NT2/D1 (cell line): ENCODE measurements at regions not wholly inside any gene's neighbourhood (a gene's known extent, or its start where the extent isn't known, plus 50 kb on each side); places are given as distances from the start of the nearest gene placed in this dataset.
"Not testable (repeated sequence)": the region's sequence is repeated elsewhere in the genome, so short reads cannot be mapped to it uniquely, and the experiment has no call there.

Experiments used
- DNase-seq: peaks from one replicate; pipeline ENCODE4 v3.0.0-alpha.2; 2011; ENCODE audit warnings: low read depth, low spot score
- H3K27me3 ChIP-seq: 2 replicates; pipeline ENCODE4 v1.6.0; 2011; ENCODE audit warnings: mild to moderate bottlenecking; ENCODE audit not compliant: insufficient read length, insufficient read depth
- H3K36me3 ChIP-seq: 2 replicates; pipeline ENCODE4 v1.6.1; 2011; ENCODE audit warnings: mild to moderate bottlenecking, low read length, mixed read lengths; ENCODE audit not compliant: insufficient read depth, insufficient read length
- H3K4me1 ChIP-seq: 2 replicates; pipeline ENCODE4 v1.5.1; 2011; ENCODE audit not compliant: insufficient read depth, insufficient read length
- H3K4me3 ChIP-seq: 2 replicates; pipeline ENCODE4 v1.5.1; 2011; ENCODE audit warnings: low read depth; ENCODE audit not compliant: insufficient read length
- H3K9ac ChIP-seq: 2 replicates; pipeline ENCODE4 v1.6.0; 2011; ENCODE audit warnings: low read depth; ENCODE audit not compliant: insufficient read length
- H3K9me3 ChIP-seq: 2 replicates; pipeline ENCODE4 v1.5.1; 2011; ENCODE audit warnings: mild to moderate bottlenecking, low read length; ENCODE audit not compliant: insufficient read depth
- SUZ12 ChIP-seq: IDR thresholded peaks from 2 replicates; pipeline ENCODE4 v1.6.1; 2011; ENCODE audit not compliant: insufficient read length, insufficient read depth; ENCODE audit errors: extremely low read depth
- YY1 ChIP-seq: IDR thresholded peaks from 2 replicates; pipeline ENCODE4 v1.6.1; 2011; ENCODE audit not compliant: insufficient read length, insufficient read depth
- ZNF274 ChIP-seq: IDR thresholded peaks from 2 replicates; pipeline ENCODE4 v1.6.1; 2011; ENCODE audit warnings: mild to moderate bottlenecking, low read depth, low read length

- Histone ChIP-seq H3K9me3 (no peaks in the 10 kb centered on the region), H3K27me3 (no peaks in the 10 kb centered on the region), H3K4me3 (no peak overlapping the region), H3K36me3 (no peaks in the 10 kb centered on the region), H3K4me1 (no peaks in the 10 kb centered on the region), H3K9ac (no peak overlapping the region)
- no peak for DNase-seq
- TF ChIP-seq YY1 (no peak), SUZ12 (no peak), ZNF274 (no peak)
Observed at GRCh38 chr4:57973819-57974218, 863.6 kb upstream of the IGFBP7 start.

GRCh38 chr4:57971261-57971660 is 861.1 kb upstream of the IGFBP7 start:
- Histone ChIP-seq H3K9me3 (peaks cover 8% of the 10 kb centered on the region; the same call in 1 of the 2 replicates), H3K27me3 (no peaks in the 10 kb centered on the region), H3K9ac (no peak overlapping the region), H3K36me3 (no peaks in the 10 kb centered on the region), H3K4me3 (no peak overlapping the region), H3K4me1 (no peaks in the 10 kb centered on the region)
- TF ChIP-seq ZNF274 (no peak), SUZ12 (no peak), YY1 (no peak)
- DNase-seq: no peak

GRCh38 chr4:57966987-57967760 is 857.0 kb upstream of the IGFBP7 start:
- Histone ChIP-seq H3K9me3 (peaks cover 8% of the 10 kb centered on the region; the same call in 1 of the 2 replicates), H3K9ac (no peak overlapping the region), H3K4me3 (no peak overlapping the region), H3K36me3 (no peaks in the 10 kb centered on the region), H3K4me1 (no peaks in the 10 kb centered on the region), H3K27me3 (no peaks in the 10 kb centered on the region)
- TF ChIP-seq YY1: no peak
- no peak for TF ChIP-seq SUZ12
- no peak for TF ChIP-seq ZNF274
- no peak for DNase-seq

- not testable (repeated sequence) for H3K9me3 ChIP-seq, DNase-seq, H3K4me3 ChIP-seq, H3K4me1 ChIP-seq, H3K9ac ChIP-seq, H3K27me3 ChIP-seq, H3K36me3 ChIP-seq
Observed at GRCh38 chr4:57965431-57965830, 855.2 kb upstream of the IGFBP7 start.

- Histone ChIP-seq H3K27me3 (no peaks in the 10 kb centered on the region), H3K4me1 (no peaks in the 10 kb centered on the region), H3K4me3 (no peak overlapping the region), H3K9ac (no peak overlapping the region), H3K36me3 (no peaks in the 10 kb centered on the region), H3K9me3 (no peaks in the 10 kb centered on the region)
- DNase-seq: no peak
- TF ChIP-seq YY1 (no peak), SUZ12 (no peak), ZNF274 (no peak)
Observed at GRCh38 chr4:57945298-57945697, 835.1 kb upstream of the IGFBP7 start.

GRCh38 chr4:57943682-57944081 is 833.5 kb upstream of the IGFBP7 start:
- DNase-seq: no peak
- H3K9ac ChIP-seq: no peak overlapping the region

GRCh38 chr4:57937326-57937725 is 827.1 kb upstream of the IGFBP7 start:
- H3K4me1 ChIP-seq, DNase-seq, H3K9me3 ChIP-seq, H3K36me3 ChIP-seq, H3K4me3 ChIP-seq, H3K27me3 ChIP-seq, H3K9ac ChIP-seq: not testable (repeated sequence)

More at GRCh38 chr4:57943682-57944081, 833.5 kb upstream of the IGFBP7 start:
- no peaks in the 10 kb centered on the region for H3K36me3 ChIP-seq
- TF ChIP-seq YY1 (no peak), SUZ12 (no peak), ZNF274 (no peak)
- H3K4me3 ChIP-seq: no peak overlapping the region
- no peaks in the 10 kb centered on the region for H3K4me1 ChIP-seq
- no peaks in the 10 kb centered on the region for H3K27me3 ChIP-seq
- H3K9me3 ChIP-seq: no peaks in the 10 kb centered on the region

- no peak overlapping the region for H3K4me3 ChIP-seq
- no peaks in the 10 kb centered on the region for H3K4me1 ChIP-seq
- no peaks in the 10 kb centered on the region for H3K9me3 ChIP-seq
- TF ChIP-seq YY1 (no peak), ZNF274 (no peak), SUZ12 (no peak)
- no peaks in the 10 kb centered on the region for H3K27me3 ChIP-seq
- DNase-seq: peak; percentile 15
- no peaks in the 10 kb centered on the region for H3K36me3 ChIP-seq
- no peak overlapping the region for H3K9ac ChIP-seq
Observed at GRCh38 chr4:57926311-57926710, 816.1 kb upstream of the IGFBP7 start.
